Sigmoid colon (tissue), 4 donors: ENCODE measurements at regions not wholly inside any gene's neighbourhood (a gene's known extent, or its start where the extent isn't known, plus 50 kb on each side); places are given as distances from the start of the nearest gene placed in this dataset.

ENCODE experiments used
- CTCF ChIP-seq, 4 experiments: fragments of 450-650 bp in 3 of 4; fragments of 200-600 bp in 1 of 4; IDR thresholded peaks; one replicate each; pipeline ENCODE4 v1.5.1; 2016 to 2019; ENCODE audit warnings: antibody characterized with exemption in 4 of 4, mild to moderate bottlenecking in 3 of 4, moderate library complexity in 2 of 4
- POLR2A ChIP-seq, 2 donors: fragments of 450-650 bp; IDR thresholded peaks; one replicate each; pipeline ENCODE4 v1.6.1; 2016; ENCODE audit warnings: antibody characterized with exemption in 2 of 2, mild to moderate bottlenecking in 2 of 2, moderate library complexity in 2 of 2
- POLR2AphosphoS5 ChIP-seq, 4 donors: sonication (generic); formaldehyde crosslinking; IDR thresholded peaks; one replicate each; pipeline ENCODE4 v1.6.1; 2017; ENCODE audit warnings: antibody characterized with exemption in 4 of 4

GRCh38 chr5:168066536-168067208 lies 224.8 kb upstream of the WWC1 start:
- TF ChIP-seq CTCF (IDR thresholded peaks at IDR 0.05) = no peak
- TF ChIP-seq POLR2A (IDR thresholded peaks at IDR 0.05) = no peak
- no peak for TF ChIP-seq POLR2AphosphoS5 (IDR thresholded peaks at IDR 0.05)
